AG09319 (cell line): ENCODE measurements at regions not wholly inside any gene's neighbourhood (a gene's known extent, or its start where the extent isn't known, plus 50 kb on each side); places are given as distances from the start of the nearest gene placed in this dataset.

Source experiments
- DNase-seq: peaks from one replicate; pipeline ENCODE4 v3.0.0-alpha.2; 2010; ENCODE audit warnings: low read depth; ENCODE audit errors: extremely low read depth
- TF ChIP-seq, protein P1 (sequence below): IDR thresholded peaks from 2 replicates; pipeline ENCODE4 v1.5.1; 2011; ENCODE audit warnings: low read depth, mild to moderate bottlenecking, inconsistent platforms, low read length, moderate library complexity

DNA sequence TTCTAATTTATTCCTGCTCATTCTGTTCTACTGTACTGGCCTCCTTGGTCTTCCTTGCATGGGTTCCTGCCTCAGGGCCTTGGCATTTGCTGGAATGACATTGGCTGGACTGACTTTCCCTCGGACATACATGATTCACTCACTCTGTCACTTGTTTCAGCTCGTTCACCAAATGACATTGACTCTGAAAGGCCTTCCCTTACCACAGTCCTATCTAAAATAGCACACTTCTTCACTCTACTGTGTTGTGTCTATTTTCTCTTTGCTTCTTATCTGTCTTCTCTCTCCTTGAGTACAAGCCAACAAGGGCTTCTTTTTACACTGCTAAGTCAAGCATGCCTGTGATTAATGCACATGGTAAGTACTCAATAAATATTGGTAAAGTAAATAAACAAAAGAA is 65.6 kb downstream of the SCG2 start:
- TF ChIP-seq, protein P1, sequence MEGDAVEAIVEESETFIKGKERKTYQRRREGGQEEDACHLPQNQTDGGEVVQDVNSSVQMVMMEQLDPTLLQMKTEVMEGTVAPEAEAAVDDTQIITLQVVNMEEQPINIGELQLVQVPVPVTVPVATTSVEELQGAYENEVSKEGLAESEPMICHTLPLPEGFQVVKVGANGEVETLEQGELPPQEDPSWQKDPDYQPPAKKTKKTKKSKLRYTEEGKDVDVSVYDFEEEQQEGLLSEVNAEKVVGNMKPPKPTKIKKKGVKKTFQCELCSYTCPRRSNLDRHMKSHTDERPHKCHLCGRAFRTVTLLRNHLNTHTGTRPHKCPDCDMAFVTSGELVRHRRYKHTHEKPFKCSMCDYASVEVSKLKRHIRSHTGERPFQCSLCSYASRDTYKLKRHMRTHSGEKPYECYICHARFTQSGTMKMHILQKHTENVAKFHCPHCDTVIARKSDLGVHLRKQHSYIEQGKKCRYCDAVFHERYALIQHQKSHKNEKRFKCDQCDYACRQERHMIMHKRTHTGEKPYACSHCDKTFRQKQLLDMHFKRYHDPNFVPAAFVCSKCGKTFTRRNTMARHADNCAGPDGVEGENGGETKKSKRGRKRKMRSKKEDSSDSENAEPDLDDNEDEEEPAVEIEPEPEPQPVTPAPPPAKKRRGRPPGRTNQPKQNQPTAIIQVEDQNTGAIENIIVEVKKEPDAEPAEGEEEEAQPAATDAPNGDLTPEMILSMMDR: no peak
- no peak for DNase-seq

DNA sequence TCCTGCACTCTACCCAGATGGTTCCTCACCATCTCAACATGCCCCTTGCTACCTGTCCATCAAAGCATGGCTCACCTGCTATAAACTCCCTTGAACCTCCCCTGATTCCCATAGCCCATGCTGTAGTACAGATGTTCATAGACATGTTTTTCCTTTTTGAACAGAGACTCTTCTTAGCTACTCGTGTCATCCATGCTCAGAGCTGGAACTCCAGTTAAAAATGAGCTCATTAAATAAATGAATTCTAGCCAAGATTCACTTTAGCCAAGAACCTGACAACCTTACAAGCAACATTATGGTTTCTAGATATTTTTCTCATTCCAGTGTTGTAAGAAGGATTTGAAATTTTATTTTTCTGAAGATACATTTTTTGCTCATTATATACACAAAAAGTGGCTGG is 65.0 kb downstream of the SCG2 start:
- TF ChIP-seq, protein P1: no peak
- DNase-seq: no peak

DNA sequence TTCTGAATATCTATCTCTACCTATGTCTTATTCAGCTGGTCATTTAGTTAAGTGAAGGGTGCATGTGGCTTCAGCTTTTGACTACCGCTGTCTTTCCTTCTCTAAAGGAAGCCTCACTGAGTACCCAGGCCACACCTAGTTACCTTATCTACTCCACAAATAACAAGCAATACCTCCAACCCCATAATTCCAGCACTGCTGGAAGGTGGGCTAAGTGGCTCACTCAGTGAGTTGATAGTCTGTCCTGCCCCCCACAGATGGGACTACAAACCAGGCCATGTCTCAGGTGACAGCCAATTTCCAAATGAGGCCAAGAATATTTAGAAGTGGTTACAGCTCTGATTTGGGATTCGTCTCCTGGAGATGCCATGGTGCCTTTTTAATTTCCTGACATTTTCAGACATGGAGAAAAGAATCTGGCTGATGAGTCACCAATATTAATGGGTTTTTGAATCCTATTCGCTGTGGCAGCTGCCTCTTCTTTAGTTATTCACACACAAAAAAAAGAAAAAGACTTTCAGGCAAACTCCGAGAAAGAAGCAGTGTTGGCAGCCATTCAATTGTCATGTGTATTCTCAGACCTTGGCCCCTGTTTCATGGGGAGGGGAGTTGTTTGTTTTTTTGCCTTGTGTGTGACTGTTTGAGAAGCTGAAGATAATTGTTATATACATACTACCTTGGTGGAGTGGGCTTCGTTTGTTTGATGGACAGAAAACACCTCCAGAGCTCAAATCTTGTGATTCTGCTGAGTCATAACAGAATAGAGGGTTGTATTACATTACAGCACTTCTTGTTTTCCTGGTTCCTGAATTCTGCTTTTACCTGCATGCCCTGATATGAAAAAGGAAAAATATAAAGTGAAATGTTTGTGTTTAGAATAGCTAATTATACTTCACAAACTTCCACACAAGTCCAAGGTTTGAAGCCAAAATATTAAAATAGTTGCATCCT is 64.2 kb downstream of the SCG2 start:
- TF ChIP-seq, protein P1: no peak

DNA sequence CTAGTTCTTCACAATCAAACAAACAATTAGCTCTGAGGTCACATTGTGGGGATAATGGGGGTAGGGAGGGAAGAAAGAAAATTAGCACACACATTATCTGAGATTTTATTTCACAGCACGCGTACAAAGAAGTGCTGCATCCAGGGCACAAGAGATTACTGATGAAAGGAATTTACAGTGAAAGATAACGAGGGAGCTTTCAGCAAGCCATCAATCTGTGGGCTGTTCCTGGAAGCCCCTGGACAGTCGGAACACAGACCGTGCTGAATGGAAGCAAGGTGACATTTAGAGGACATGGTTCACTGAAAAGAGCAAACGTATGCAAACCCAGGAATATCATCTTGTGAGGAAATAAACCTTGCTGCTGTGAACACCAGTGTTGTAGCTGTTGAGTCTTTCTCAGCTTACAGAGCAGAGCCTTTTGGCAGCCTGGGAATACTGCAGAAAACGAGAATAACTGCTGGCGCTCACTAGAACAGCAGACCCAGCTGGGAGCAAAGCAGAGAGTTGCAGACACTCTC is 63.2 kb downstream of the SCG2 start:
- DNase-seq: no peak
- TF ChIP-seq, protein P1: no peak

More for the DNA sequence above, 64.2 kb downstream of the SCG2 start:
- no peak for DNase-seq

DNA sequence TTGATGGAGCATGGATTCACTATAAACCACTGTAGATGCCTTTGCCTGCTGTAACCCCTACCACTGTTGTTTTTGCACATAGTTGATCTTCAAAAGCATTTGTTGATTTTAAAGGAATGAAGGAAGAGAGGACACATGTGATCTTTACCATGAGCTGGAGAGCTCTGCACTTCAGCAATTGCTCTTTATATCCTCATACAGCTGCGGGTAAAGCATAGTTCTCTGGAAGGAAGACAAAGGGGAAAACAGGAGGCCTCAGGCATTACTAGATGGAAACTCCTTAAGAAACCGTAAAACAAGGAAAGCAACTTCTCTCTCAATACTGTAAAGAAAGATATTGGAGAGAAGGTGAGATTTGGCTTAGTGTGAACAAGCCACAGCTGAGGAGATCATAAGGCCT is 60.6 kb downstream of the SCG2 start:
- TF ChIP-seq, protein P1: no peak
- no peak for DNase-seq

DNA sequence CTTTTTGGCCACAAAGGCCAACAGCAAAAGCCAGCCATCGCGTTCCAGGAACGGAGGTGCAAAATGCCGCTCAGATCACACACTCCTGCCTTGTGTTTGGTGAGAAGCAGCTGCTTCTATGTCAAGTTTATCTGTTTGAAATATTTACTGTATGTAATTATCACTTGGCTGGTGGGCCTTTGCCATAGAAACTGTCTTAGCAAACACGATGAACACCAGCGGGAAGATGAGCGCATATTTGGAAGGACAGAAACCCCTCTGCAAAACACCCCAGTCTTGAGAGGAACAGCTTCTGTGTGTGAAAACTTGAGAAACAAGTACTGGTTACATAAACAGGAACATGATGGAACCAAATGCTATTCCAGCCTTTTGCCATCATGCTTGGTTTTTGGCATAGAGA is 59.7 kb downstream of the SCG2 start:
- TF ChIP-seq, protein P1: no peak
- no peak for DNase-seq

DNA sequence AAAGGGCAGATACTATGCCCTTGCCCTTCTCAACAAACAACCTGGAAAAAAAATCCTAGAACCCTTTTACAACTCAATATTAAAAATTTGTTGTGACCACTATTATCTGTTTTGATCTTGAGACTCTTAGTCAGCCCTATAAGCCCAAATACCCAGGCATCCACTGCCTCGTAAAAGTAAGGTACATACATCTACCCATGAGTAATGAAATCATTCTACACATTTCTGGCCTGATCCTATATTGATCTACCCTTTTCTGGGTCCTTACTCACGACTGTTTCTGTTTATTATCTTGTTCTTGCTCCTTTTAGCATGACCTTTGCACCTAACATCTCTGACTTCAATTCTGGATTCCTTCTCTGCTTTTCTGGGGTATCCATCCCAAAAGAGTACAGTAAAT is 56.8 kb downstream of the SCG2 start:
- DNase-seq: no peak
- TF ChIP-seq, protein P1: no peak
